ENCODE measurements at regions not wholly inside any gene's neighbourhood (a gene's known extent, or its start where the extent isn't known, plus 50 kb on each side); places are given as distances from the start of the nearest gene placed in this dataset.

DNA sequence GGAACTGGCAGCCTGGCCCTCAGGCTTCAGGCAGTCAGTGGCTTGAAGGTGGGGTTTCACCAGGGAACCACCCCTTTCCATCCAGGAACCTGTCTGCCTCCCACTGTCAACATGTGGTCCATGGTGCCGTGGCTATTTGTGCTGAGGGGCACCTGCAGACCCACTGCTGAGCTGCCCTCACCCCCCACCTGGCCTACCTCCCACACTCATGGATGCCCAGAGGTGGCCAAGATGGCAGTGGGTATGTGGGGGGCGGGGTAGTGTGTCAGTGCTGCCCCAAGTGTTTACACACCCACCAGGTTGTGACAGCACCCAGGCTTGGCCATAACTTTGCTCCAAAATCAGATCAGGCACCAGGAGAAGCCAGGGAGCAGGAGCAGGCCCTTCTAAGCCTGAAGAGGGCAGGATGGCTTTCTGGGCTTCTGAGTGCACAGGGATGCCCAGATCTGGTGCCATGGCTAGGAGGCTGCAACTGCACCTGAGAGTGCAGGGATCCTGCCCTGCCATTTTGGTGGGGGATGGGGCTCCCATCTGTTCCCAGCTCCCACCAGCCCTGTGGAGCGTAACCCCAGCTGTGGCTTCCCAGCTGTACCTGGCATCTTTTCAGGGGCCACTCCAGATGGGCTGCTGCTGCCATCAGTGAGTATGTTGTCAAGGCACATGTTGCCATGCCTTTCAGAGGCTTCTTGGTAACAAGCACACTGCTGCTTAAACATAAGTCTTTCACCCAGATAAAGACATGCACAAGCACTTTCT, 263.9 kb downstream of the LRIG3 start:
- Mint-ChIP-seq H3K4me3 (ENCODE audit: unreplicated experiment) (no peak overlapping the region), H3K27me3 (ENCODE audit: insufficient read depth, unreplicated experiment) (no peaks in the 10 kb centered on the region), H3K9me3 (ENCODE audit: unreplicated experiment) (no peaks in the 10 kb centered on the region), H3K27ac (ENCODE audit: low read depth, unreplicated experiment) (no peak overlapping the region), H3K4me1 (ENCODE audit: insufficient read depth, unreplicated experiment) (no peaks in the 10 kb centered on the region), H3K36me3 (ENCODE audit: insufficient read depth, unreplicated experiment) (no peaks in the 10 kb centered on the region)
- intact Hi-C loops (cut with micrococcal nuclease): no loop called here
- TF ChIP-seq, protein P1, sequence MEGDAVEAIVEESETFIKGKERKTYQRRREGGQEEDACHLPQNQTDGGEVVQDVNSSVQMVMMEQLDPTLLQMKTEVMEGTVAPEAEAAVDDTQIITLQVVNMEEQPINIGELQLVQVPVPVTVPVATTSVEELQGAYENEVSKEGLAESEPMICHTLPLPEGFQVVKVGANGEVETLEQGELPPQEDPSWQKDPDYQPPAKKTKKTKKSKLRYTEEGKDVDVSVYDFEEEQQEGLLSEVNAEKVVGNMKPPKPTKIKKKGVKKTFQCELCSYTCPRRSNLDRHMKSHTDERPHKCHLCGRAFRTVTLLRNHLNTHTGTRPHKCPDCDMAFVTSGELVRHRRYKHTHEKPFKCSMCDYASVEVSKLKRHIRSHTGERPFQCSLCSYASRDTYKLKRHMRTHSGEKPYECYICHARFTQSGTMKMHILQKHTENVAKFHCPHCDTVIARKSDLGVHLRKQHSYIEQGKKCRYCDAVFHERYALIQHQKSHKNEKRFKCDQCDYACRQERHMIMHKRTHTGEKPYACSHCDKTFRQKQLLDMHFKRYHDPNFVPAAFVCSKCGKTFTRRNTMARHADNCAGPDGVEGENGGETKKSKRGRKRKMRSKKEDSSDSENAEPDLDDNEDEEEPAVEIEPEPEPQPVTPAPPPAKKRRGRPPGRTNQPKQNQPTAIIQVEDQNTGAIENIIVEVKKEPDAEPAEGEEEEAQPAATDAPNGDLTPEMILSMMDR (IDR thresholded peaks at IDR 0.05; ENCODE audit: unreplicated experiment): no peak
- no TSS peak for BruUV-seq (replicated peaks)
- ChIA-PET POLR2A (no interaction called here), CTCF (no interaction called here)
- DNase-seq (ENCODE audit: unreplicated experiment): no peak

DNA sequence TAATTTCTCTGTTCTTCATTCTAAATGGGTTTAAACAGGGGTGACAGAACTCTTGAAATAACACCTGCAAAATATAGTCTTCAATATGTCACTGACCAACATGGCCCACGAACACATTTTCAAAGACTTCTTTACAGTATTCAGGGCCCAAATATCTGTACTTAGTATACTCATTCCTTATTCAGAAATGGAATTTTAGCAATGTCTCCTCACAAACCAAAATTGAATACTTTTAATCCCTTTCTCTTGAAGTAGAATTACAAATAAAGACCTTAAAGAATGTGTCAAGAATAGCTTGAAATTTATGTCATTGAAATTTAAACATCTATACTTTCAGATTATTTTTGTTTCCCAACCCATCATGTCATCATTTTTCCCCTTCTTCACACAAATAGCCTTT, 263.1 kb downstream of the LRIG3 start:
- no peak for DNase-seq (ENCODE audit: unreplicated experiment)
- Mint-ChIP-seq H3K27me3 (ENCODE audit: insufficient read depth, unreplicated experiment) (no peaks in the 10 kb centered on the region), H3K4me1 (ENCODE audit: insufficient read depth, unreplicated experiment) (no peaks in the 10 kb centered on the region), H3K4me3 (ENCODE audit: unreplicated experiment) (no peak overlapping the region), H3K9me3 (ENCODE audit: unreplicated experiment) (no peaks in the 10 kb centered on the region), H3K36me3 (ENCODE audit: insufficient read depth, unreplicated experiment) (no peaks in the 10 kb centered on the region), H3K27ac (ENCODE audit: low read depth, unreplicated experiment) (no peak overlapping the region)
- TF ChIP-seq, protein P1 (IDR thresholded peaks at IDR 0.05; ENCODE audit: unreplicated experiment): no peak
- CTCF ChIA-PET: interaction anchor here (0.6 kb wide), 1 partner anchor 1482 kb away, joined by 3 read pairs; no protein-coding TSS in a partner anchor
- intact Hi-C loops (cut with micrococcal nuclease): no loop called here
- POLR2A ChIA-PET: interaction anchor here (0.6 kb wide), 1 partner anchor 50 kb away, joined by 3 read pairs; no protein-coding TSS in a partner anchor
- BruUV-seq (replicated peaks): no TSS peak

DNA sequence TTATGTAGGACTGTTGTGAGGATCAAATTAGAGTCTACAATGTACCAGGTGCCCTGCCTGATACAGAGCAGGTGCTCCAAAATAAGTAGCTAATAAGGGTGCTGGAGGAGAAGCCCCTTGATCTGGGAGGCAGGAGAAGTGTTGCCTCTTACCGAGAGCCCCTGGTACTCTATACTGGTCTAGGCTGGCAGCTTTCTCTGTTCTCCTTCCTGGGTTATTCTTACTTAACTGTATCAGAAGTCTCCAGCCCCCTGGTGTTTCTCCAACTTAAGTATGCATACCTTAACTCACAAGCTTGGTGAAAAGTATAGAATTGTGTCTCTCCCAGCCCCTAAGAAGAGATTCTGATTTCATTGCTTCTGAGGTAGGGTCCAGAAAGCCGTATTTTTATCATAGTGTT, 254.9 kb downstream of the LRIG3 start:
- BruUV-seq (replicated peaks): no TSS peak
- Mint-ChIP-seq H3K27me3 (ENCODE audit: insufficient read depth, unreplicated experiment) (no peaks in the 10 kb centered on the region), H3K4me3 (ENCODE audit: unreplicated experiment) (no peak overlapping the region), H3K9me3 (ENCODE audit: unreplicated experiment) (no peaks in the 10 kb centered on the region), H3K36me3 (ENCODE audit: insufficient read depth, unreplicated experiment) (no peaks in the 10 kb centered on the region), H3K4me1 (ENCODE audit: insufficient read depth, unreplicated experiment) (no peaks in the 10 kb centered on the region), H3K27ac (ENCODE audit: low read depth, unreplicated experiment) (no peak overlapping the region)
- POLR2A ChIA-PET: no interaction called here
- DNase-seq (ENCODE audit: unreplicated experiment): no peak
- CTCF ChIA-PET: no interaction called here
- intact Hi-C loops (cut with micrococcal nuclease): no loop called here
- TF ChIP-seq, protein P1 (IDR thresholded peaks at IDR 0.05; ENCODE audit: unreplicated experiment): no peak

DNA sequence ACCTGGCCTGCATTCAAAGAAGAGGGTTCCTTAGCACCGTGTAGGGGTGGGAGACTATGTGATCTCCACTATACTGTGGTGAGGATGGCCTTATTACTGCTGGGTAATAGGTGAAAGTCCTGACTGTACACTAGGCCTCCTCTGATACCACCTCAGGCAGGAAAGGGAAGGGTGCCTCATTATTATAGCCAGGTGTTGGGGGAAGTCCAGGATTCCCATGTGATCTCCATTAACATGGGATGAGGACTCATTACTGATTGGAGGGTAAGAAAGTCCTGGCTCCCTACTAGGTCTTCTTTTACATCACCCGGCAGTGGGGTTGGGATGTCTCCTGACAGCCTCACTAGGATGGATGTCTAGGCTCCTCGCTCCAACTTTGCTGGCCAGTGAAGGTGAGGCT, 252.1 kb downstream of the LRIG3 start:
- Mint-ChIP-seq H3K4me1 (ENCODE audit: insufficient read depth, unreplicated experiment) (no peaks in the 10 kb centered on the region), H3K9me3 (ENCODE audit: unreplicated experiment) (no peaks in the 10 kb centered on the region), H3K36me3 (ENCODE audit: insufficient read depth, unreplicated experiment) (no peaks in the 10 kb centered on the region), H3K27me3 (ENCODE audit: insufficient read depth, unreplicated experiment) (no peaks in the 10 kb centered on the region), H3K27ac (ENCODE audit: low read depth, unreplicated experiment) (no peak overlapping the region), H3K4me3 (ENCODE audit: unreplicated experiment) (no peak overlapping the region)
- DNase-seq (ENCODE audit: unreplicated experiment): no peak
- POLR2A ChIA-PET: interaction anchor here (0.6 kb wide), 1 partner anchor 13 kb away, joined by 4 read pairs; no protein-coding TSS in a partner anchor
- CTCF ChIA-PET: no interaction called here
- TF ChIP-seq, protein P1 (IDR thresholded peaks at IDR 0.05; ENCODE audit: unreplicated experiment): no peak
- intact Hi-C loops (cut with micrococcal nuclease): no loop called here
- BruUV-seq (replicated peaks): no TSS peak

Measured in MCF 10A (cell line).